ENCODE measurements at regions not wholly inside any gene's neighbourhood (a gene's known extent, or its start where the extent isn't known, plus 50 kb on each side); places are given as distances from the start of the nearest gene placed in this dataset.
"Not testable (repeated sequence)": the region's sequence is repeated elsewhere in the genome, so short reads cannot be mapped to it uniquely, and the experiment has no call there.

- POLR2A ChIA-PET: no interaction called here
- CTCF ChIA-PET: no interaction called here
These were observed 403.9 kb upstream of the SMIM31 start for GRCh38 chr4:164350061-164350460.

DNA sequence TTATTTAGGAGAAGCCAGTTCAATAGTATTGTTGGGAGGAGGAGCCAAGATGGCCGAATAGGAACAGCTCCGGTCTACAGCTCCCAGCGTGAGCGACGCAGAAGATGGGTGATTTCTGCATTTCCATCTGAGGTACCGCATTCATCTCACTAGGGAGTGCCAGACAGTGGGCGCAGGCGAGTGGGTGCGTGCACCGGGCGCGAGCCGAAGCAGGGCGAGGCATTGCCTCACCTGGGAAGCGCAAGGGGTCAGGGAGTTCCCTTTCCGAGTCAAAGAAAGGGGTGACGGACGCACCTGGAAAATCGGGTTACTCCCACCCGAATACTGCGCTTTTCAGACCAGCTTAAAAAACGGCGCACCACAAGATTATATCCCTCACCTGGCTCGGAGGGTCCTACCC lies 403.2 kb upstream of the SMIM31 start:
- POLR2A ChIA-PET, CTCF ChIA-PET: not testable (repeated sequence)

GRCh38 chr4:164357957-164358356 lies 396.0 kb upstream of the SMIM31 start:
- POLR2A ChIA-PET: no interaction called here
- CTCF ChIA-PET: no interaction called here

DNA sequence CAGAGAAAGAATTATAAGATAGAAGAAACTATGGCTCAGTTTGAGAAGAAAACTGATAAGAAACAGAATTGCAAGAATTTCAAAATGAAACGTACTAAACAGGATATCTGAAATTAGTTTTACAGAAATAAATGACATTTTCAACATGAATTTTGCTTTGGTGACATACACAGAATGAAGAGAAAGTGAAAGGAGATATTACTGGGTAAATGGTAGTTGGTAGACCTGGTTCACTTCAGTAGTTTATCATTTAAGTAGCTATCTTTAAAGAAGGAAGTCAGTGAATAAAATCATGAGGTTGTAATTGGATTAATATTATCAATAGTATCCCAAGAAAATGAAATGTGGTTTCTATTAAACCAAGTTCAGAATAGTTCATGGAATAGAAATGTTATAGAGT lies 395.5 kb upstream of the SMIM31 start:
- ChIA-PET CTCF (no interaction called here), POLR2A (no interaction called here)

DNA sequence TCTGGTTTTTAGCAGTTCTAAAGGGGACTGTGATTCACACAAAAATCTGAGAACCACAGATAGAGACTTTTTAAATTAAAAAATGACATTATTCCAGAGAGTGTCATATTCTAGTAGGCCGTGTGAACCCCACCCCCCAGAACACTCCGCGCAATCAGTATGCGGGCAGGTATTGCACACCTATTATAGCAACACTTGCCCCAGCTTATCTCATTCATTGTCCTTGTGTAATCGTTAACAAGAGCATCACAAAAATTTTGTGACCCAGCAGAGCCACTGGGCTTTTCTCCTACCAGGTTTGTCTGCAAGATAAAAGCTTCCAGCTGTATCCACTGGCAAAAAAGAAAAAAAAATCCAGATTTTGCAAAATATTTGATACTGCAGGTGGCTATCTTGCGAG lies 394.1 kb upstream of the SMIM31 start:
- POLR2A ChIA-PET: no interaction called here
- CTCF ChIA-PET: no interaction called here

DNA sequence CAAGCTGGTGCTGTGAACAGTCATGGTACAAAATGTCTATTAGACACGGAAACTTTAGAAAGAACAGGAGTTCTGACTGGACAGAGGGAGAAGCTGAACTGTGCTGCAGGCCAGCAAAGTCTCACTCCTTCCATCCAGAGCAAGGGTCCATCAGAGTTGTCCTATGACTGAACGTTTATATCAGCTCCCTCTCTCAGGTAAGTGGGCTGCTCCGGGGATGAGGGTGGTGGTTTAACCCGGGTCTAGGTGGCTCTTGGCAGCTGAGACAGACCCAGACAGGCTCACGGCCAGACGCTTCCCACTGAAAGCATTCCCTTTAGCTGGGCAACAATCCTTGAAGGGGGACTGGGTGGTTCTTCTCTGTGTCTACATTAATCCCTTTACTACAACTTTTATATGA lies 385.0 kb upstream of the SMIM31 start:
- CTCF ChIA-PET: no interaction called here
- POLR2A ChIA-PET: no interaction called here

GRCh38 chr4:164373021-164373420 lies 380.9 kb upstream of the SMIM31 start:
- CTCF ChIA-PET: no interaction called here
- POLR2A ChIA-PET: no interaction called here

DNA sequence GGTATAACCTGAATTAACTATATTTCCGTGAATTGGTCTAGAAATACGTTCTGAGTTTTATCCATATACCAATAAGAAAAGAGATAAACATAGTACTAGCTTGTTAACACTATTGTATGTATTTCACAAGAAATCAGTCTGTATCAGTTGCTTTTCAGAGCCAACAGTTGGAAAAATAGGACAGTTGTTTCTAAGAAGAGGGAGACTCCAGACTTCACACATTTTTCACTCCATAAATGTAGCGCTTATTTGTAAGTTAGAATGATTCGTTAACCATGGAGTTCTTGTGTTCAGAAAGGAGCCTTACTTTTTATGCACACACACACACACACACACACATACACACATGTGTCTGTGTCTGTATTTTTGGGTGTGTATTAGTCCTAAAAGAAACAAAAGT lies 376.7 kb upstream of the SMIM31 start:
- POLR2A ChIA-PET: no interaction called here
- CTCF ChIA-PET: interaction anchor here (0.5 kb wide), 1 partner anchor 622 kb away, joined by 3 read pairs; no protein-coding TSS in a partner anchor

- POLR2A ChIA-PET: no interaction called here
- CTCF ChIA-PET: no interaction called here
These were observed 375.6 kb upstream of the SMIM31 start for GRCh38 chr4:164378361-164378760.

DNA sequence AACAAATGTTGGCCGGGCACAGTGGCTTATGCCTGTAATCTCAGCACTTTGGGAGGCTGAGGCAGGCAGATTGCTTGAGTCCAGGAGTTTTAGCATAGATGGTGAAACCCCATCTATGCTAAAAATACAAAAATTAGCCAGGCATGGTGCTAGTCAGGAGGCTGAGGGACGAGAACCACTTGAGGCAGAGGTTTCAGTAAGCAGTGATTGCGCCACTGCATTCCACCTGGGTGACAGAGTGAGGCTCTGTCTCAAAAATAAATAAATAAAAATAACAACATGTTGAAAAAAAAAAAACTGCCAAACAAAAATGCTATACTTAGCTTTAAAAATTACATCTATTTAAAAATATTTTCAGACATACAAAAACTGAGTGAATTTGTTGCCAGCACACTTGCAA lies 374.2 kb upstream of the SMIM31 start:
- CTCF ChIA-PET: no interaction called here
- POLR2A ChIA-PET: no interaction called here

DNA sequence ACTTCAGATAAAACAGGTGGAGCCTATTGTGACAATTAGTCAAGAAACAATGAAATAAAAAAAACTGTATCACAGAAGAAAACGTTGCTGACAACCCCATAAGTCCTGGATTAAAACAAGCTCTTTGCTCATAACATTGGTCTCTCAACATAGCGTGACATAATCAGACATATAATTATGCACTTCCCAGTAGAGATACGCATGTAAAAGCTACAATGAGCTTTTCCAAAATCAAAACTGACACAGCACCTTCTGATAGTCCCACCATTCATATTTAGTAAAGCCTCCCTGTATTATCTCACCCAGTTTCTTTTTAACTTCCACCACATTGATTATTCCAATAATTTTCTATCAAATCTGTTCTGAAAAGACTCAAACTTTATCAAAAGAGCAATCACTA lies 372.1 kb upstream of the SMIM31 start:
- POLR2A ChIA-PET: no interaction called here
- CTCF ChIA-PET: no interaction called here

- ChIA-PET CTCF (no interaction called here), POLR2A (no interaction called here)
These were observed 370.9 kb upstream of the SMIM31 start for GRCh38 chr4:164383058-164383357.

GRCh38 chr4:164383358-164384220 lies 370.3 kb upstream of the SMIM31 start:
- ChIA-PET CTCF (no interaction called here), POLR2A (no interaction called here)

DNA sequence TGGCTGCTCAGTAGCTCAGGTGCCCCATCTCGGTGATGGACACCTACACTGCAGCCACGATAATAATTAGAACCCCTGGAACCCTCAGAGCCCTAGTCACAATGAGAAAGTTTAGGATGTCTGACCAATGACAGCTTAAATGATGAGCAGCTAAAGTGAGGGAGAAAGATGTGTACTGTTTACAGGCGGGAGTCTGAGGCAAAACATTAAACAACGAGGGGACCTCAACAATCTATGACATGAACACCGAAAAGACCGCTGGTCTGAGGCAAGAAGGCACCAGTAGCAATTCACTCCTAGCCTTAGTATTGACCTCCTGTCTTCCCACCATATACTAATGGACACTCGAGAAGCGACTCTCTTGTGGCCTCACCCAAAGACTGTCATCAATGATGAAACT lies 369.5 kb upstream of the SMIM31 start:
- ChIA-PET POLR2A (no interaction called here), CTCF (no interaction called here)

- POLR2A ChIA-PET: no interaction called here
These were observed 357.5 kb upstream of the SMIM31 start for GRCh38 chr4:164396439-164396838.

DNA sequence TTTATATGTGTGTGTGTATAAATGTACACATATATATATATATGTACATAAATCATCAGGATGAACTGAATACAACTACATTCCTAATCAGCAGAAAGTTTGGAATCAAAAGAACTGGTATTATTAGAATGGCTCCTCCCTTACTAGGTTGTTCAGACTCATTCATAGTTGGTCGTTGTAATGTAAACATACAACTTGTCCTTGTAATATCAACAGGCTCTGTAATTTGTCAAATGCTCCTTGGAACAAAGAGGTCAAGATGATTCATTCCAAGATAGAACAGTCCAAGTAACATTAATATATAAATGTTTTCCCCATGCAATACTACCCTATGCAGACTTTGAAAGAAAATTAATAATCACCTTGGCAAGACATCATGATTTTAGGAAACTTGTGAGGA lies 351.4 kb upstream of the SMIM31 start:
- POLR2A ChIA-PET: no interaction called here
- CTCF ChIA-PET: no interaction called here

More at GRCh38 chr4:164396439-164396838, 357.5 kb upstream of the SMIM31 start:
- CTCF ChIA-PET: no interaction called here

DNA sequence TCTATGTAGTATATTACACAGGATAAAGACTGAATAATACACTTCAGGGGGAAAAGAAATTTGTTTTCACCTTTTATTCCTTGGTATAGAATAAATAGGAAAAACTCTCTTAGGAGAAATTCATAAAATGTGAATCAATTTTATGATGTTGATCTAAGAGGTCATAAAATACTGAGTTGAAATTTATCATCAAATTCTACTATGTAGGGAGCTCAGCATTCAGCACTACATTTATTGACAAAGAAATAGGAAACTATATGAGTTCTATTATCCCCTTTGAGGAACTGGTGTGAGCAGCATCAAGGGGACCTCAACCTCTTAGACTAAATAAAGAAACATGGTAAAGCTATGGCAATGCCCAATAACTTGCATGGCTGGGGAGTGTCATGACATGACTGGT lies 348.2 kb upstream of the SMIM31 start:
- POLR2A ChIA-PET: no interaction called here

GRCh38 chr4:164408831-164409230 lies 345.1 kb upstream of the SMIM31 start:
- ChIA-PET POLR2A (no interaction called here), CTCF (no interaction called here)

More for the DNA sequence above, 348.2 kb upstream of the SMIM31 start:
- CTCF ChIA-PET: no interaction called here

DNA sequence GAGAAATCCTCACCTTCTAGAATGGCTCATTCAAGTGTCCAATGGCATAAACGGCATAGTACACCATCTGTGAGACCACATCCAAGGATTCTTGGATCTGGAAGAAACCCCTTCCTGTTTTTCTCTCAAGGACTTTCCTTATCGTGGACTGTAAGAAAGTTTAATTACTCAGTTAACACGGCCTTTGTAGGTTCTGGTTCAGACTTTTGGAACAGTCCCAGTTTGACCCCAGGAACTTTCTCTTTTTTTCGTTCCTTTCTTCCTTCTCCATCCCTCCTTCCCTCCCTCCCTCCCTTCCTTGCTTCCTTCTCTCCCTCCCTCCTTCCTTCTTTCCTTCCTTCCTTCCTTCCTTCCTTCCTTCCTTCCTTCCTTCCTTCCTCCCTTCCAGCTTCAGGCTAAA lies 343.5 kb upstream of the SMIM31 start:
- ChIA-PET CTCF (no interaction called here), POLR2A (no interaction called here)

DNA sequence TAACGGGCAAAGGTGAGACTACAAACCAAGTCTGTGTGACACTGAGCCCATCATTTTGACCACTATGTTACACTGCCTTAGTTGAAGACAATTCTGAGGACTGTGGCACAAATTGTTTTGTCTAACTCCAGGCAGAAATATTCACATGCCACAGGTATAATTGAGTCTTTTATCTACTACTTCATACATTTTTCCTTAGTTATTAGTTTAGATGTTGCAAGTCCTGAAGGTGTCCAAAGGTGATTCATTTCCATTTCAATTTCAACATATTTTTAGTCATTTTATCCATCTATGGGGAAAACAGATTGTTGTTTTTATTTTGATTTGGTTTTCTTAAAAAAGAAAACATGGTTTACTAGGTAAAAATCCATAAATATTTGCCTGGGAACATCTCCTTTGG lies 341.7 kb upstream of the SMIM31 start:
- CTCF ChIA-PET: no interaction called here
- POLR2A ChIA-PET: no interaction called here

DNA sequence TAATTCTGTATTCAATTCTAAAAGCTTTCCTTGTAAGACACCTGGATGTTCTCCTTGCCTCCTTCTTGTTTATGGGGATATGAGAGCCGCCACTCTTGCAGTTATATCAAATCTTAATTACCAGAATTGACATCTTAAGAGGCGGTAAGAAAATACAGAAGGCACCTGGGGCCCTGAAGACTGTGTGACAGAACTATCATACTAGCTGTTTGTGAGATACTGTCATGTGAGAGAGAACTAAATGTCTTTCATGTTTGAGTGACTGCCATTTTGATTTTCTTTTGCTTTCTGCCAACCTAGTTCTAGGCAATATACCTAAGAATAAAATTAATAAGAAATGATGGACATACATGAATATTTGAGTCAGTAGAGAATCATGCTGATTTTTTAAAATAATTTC lies 340.2 kb upstream of the SMIM31 start:
- ChIA-PET CTCF (no interaction called here), POLR2A (no interaction called here)

DNA sequence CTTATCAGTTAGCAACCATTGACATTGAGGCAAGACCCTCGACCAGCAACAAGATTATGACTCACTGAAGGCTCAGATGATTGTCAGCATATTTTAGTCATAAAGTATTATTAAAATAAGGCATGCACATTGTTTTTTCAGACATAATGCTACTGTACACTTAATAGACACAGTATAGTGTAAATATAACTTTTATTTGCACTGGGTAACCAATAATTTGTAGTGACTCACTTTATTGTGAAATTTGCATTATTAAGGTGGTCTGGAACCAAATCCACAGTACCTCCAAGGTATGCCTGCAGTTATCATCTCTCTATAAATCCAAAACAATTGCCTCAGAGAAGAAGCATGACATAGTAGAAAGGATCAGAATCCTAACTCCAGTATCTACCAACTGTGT lies 330.1 kb upstream of the SMIM31 start:
- POLR2A ChIA-PET: no interaction called here
- CTCF ChIA-PET: no interaction called here

GRCh38 chr4:164424846-164425245 lies 329.1 kb upstream of the SMIM31 start:
- ChIA-PET POLR2A (no interaction called here), CTCF (no interaction called here)

Measured in activated CD8-positive, alpha-beta memory T cell treated with anti-CD3 and anti-CD28 coated beads for 36 hours (primary cell).